K562 (cell line): ENCODE measurements at regions not wholly inside any gene's neighbourhood (a gene's known extent, or its start where the extent isn't known, plus 50 kb on each side); places are given as distances from the start of the nearest gene placed in this dataset.

Experiments used
- ATAC-seq: fragments of 200-7000 bp; cut with Tn5 transposase; 3 replicates; pipeline ENCODE4 v1.9.1; 2020; ENCODE audit warnings: moderate library complexity
- BruUV-seq: library from RNA; stranded (reverse); fragments of 400-500 nt; replicated peaks from 2 replicates; lab custom pipeline; 2021; lab: Mats Ljungman, UMichigan
- CTCF ChIA-PET: fragments of 300-600 bp; formaldehyde crosslinking; extraction: SDS; loops from one replicate; lab custom pipeline; 2021; ENCODE audit warnings: low intra/inter-chr PET ratio; lab: Yijun Ruan, JAX
- POLR2A ChIA-PET: fragments of 300-600, 350-650 bp; sonication (Branson Sonifier 250); formaldehyde crosslinking; extraction: SDS; loops from one replicate; lab custom pipeline; 2021; ENCODE audit warnings: antibody characterized with exemption, inconsistent platforms; lab: Yijun Ruan, JAX
- DNase-seq, 4 experiments: peaks; one replicate each; pipeline versions ENCODE4 v3.0.0 to v3.0.0-alpha.2; 2011 to 2018; ENCODE audit warnings: low spot score in 3 of 4, mixed read lengths in 3 of 4; ENCODE audit errors: extremely low read depth in 1 of 4
- FAIRE-seq: peaks from 2 replicates; lab custom pipeline; 2011; peaks lifted over from hg19 to GRCh38; lab: Jason Lieb, UNC
- H2AFZ ChIP-seq: 2 replicates; pipeline ENCODE4 v1.6.0; 2011; ENCODE audit warnings: low read depth, low read length, control low read depth, inconsistent platforms
- H3K27ac ChIP-seq: fragments of 200-600 bp; 3 replicates; pipeline ENCODE4 v1.8.0; 2011; ENCODE audit warnings: low read depth, mild to moderate bottlenecking, control low read depth, inconsistent platforms, low read length, moderate library complexity, mixed read lengths; ENCODE audit errors: extremely low read depth
- H3K27me3 ChIP-seq, 2 experiments: fragments of 300-600 bp in 1 of 2; 2 replicates in 1 of 2; 3 replicates in 1 of 2; pipeline versions ENCODE4 v1.6.0 to v1.8.0; 2011; ENCODE audit warnings: inconsistent platforms in 2 of 2, low read length in 2 of 2, mild to moderate bottlenecking in 1 of 2, mixed read lengths in 1 of 2, moderate library complexity in 1 of 2; ENCODE audit not compliant: control insufficient read depth in 2 of 2, insufficient read depth in 2 of 2
- H3K36me3 ChIP-seq: fragments of 300-600 bp; 3 replicates; pipeline ENCODE4 v1.8.0; 2011; ENCODE audit warnings: mild to moderate bottlenecking, low read length, inconsistent platforms; ENCODE audit not compliant: control insufficient read depth, insufficient read depth
- H3K4me1 ChIP-seq, 2 experiments: fragments of 200-600 bp in 1 of 2; replicated peaks in 1 of 2; 2 replicates in 1 of 2; 3 replicates in 1 of 2; pipeline versions ENCODE4 v1.5.1 to v1.8.0; 2011; ENCODE audit warnings: inconsistent platforms in 2 of 2, low read length in 2 of 2, mild to moderate bottlenecking in 1 of 2, mixed read lengths in 1 of 2, moderate library complexity in 1 of 2; ENCODE audit not compliant: control insufficient read depth in 2 of 2, insufficient read depth in 2 of 2
- H3K4me2 ChIP-seq: 2 replicates; pipeline ENCODE4 v1.6.1; 2011; ENCODE audit warnings: low read length, control low read depth, inconsistent platforms, mixed read lengths; ENCODE audit not compliant: insufficient read depth
- H3K4me3 ChIP-seq: fragments of 200-600 bp; sonication (generic), shearing (Covaris generic); 2 replicates; pipeline ENCODE4 v1.5.1; 2016; ENCODE audit warnings: control low read depth, inconsistent platforms
- H3K79me2 ChIP-seq: fragments of 200-600 bp; 3 replicates; pipeline ENCODE4 v1.8.0; 2011; ENCODE audit warnings: low read length, inconsistent platforms; ENCODE audit not compliant: control insufficient read depth, insufficient read depth
- H3K9ac ChIP-seq, 2 experiments: 2 replicates each; pipeline versions ENCODE4 v1.6.0 to v1.6.1; 2011; ENCODE audit warnings: low read depth in 2 of 2, low read length in 2 of 2, control low read depth in 1 of 2, inconsistent platforms in 1 of 2, mild to moderate bottlenecking in 1 of 2, mixed read lengths in 1 of 2; ENCODE audit not compliant: insufficient read depth in 1 of 2
- H3K9me1 ChIP-seq: one replicate; pipeline ENCODE4 v1.6.0; 2011; ENCODE audit warnings: inconsistent platforms, mild to moderate bottlenecking, low read length, moderate library complexity; ENCODE audit not compliant: control insufficient read depth, insufficient read depth
- H3K9me3 ChIP-seq: replicated peaks from 2 replicates; pipeline ENCODE4 v1.5.1; 2011; ENCODE audit warnings: low read depth, low read length, inconsistent platforms; ENCODE audit not compliant: control insufficient read depth, insufficient read depth
- H4K20me1 ChIP-seq: replicated peaks from 2 replicates; pipeline ENCODE4 v1.6.1; 2011; ENCODE audit warnings: low read length, inconsistent platforms, mixed read lengths; ENCODE audit not compliant: control insufficient read depth, insufficient read depth
- ATF7 ChIP-seq: fragments of 450-650 bp; IDR thresholded peaks from 2 replicates; pipeline ENCODE4 v1.7.1; 2014; ENCODE audit warnings: mild to moderate bottlenecking, moderate library complexity
- BRD4 ChIP-seq: fragments of 200-600 bp; sonication (generic); IDR thresholded peaks from 2 replicates; pipeline ENCODE4 v1.6.1; 2017; ENCODE audit warnings: inconsistent platforms
- ELF4 ChIP-seq: fragments of 450-650 bp; formaldehyde crosslinking; IDR thresholded peaks from 2 replicates; pipeline ENCODE4 v1.4.0; 2022; ENCODE audit warnings: missing genetic modification characterization
- TCF7L2 ChIP-seq: fragments of 150-350 bp; IDR thresholded peaks from 2 replicates; pipeline ENCODE4 v1.6.1; 2016; ENCODE audit warnings: low read depth, mild to moderate bottlenecking, low read length, moderate library complexity
- ZBTB5 ChIP-seq: fragments of 450-650 bp; IDR thresholded peaks from 2 replicates; pipeline ENCODE4 v1.6.1; 2017; ENCODE audit warnings: antibody characterized with exemption
- ZNF512 ChIP-seq: IDR thresholded peaks from 2 replicates; pipeline ENCODE4 v1.6.1; 2016; ENCODE audit warnings: missing genetic modification characterization, missing compliant biosample characterization
- ZNF518B ChIP-seq: fragments of 250-450 bp; sonication (Bioruptor Pico); IDR thresholded peaks from 2 replicates; pipeline ENCODE4 v1.5.0; 2021; ENCODE audit warnings: mild to moderate bottlenecking, moderate library complexity
- whole genome bisulfite sequencing: fragments of 100-300 bp; shearing (Covaris generic); methylation state at CpG from one replicate; pipeline ENCODE4 v1.1.6; 2016; ENCODE audit warnings: low coverage, mixed read lengths; ENCODE audit not compliant: insufficient coverage; ENCODE audit errors: missing lambda C conversion rate; 5-methylcytosine and 5-hydroxymethylcytosine counted together
- in situ Hi-C: fragments of 300-500 bp; cut with MboI; formaldehyde crosslinking; loops from 4 replicates; pipeline ENCODE4 v1.15.0; 2018; ENCODE audit warnings: inconsistent platforms, mixed read lengths
- intact Hi-C: fragments of 100-400 bp; cut with micrococcal nuclease; formaldehyde crosslinking; loops from 2 replicates; pipeline ENCODE4 v1.14.2; 2022
- TF ChIP-seq, protein P1 (sequence below): sonication (generic); formaldehyde crosslinking; IDR thresholded peaks from 2 replicates; pipeline ENCODE4 v1.8.0; 2023; ENCODE audit warnings: missing genetic modification reagents, mild to moderate bottlenecking, borderline replicate concordance

DNA sequence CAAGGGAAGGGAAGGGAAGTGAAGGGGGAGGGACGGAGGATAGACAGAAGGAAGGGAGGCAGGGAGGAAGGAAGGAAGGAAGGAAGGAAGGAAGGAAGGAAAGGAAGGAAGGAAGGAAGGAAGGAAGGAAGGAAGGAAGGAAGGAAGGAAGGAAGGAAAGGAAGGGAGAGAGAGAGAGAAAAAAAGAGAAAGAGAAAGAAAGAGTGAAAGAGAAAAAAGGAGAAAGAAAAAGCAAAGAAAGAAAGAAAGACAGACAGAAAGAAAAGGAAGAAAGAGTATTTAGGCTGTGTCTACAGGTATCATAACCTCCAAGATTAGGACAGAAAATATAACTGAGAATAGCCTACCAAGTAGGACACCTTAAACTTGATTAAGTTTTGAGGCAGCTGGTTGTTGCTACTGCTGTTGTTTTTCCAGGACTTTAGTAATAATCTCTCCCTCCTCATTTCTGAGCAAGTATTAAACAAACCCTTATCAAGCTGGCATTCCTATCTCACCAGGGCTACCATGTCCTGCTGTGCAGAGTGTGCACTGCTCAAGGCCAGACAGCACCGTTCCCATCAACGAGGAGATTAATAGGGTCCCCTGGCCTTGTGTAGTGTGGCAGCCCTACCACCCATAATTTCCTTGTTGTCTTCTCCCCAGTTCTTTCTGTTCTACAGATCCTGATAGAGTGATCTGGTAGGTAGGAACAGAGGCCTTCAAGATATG, 90.5 kb upstream of the FHL2 start:
- no TSS peak for BruUV-seq
- H3K27ac ChIP-seq = no peak overlapping the region
- TF ChIP-seq ZNF512 = peak; percentile 91
- no peak for TF ChIP-seq ATF7
- TF ChIP-seq ZNF518B (CRISPR knock-in tag) = no peak
- TF ChIP-seq ELF4 (CRISPR knock-in tag) = no peak
- TF ChIP-seq, protein P1, sequence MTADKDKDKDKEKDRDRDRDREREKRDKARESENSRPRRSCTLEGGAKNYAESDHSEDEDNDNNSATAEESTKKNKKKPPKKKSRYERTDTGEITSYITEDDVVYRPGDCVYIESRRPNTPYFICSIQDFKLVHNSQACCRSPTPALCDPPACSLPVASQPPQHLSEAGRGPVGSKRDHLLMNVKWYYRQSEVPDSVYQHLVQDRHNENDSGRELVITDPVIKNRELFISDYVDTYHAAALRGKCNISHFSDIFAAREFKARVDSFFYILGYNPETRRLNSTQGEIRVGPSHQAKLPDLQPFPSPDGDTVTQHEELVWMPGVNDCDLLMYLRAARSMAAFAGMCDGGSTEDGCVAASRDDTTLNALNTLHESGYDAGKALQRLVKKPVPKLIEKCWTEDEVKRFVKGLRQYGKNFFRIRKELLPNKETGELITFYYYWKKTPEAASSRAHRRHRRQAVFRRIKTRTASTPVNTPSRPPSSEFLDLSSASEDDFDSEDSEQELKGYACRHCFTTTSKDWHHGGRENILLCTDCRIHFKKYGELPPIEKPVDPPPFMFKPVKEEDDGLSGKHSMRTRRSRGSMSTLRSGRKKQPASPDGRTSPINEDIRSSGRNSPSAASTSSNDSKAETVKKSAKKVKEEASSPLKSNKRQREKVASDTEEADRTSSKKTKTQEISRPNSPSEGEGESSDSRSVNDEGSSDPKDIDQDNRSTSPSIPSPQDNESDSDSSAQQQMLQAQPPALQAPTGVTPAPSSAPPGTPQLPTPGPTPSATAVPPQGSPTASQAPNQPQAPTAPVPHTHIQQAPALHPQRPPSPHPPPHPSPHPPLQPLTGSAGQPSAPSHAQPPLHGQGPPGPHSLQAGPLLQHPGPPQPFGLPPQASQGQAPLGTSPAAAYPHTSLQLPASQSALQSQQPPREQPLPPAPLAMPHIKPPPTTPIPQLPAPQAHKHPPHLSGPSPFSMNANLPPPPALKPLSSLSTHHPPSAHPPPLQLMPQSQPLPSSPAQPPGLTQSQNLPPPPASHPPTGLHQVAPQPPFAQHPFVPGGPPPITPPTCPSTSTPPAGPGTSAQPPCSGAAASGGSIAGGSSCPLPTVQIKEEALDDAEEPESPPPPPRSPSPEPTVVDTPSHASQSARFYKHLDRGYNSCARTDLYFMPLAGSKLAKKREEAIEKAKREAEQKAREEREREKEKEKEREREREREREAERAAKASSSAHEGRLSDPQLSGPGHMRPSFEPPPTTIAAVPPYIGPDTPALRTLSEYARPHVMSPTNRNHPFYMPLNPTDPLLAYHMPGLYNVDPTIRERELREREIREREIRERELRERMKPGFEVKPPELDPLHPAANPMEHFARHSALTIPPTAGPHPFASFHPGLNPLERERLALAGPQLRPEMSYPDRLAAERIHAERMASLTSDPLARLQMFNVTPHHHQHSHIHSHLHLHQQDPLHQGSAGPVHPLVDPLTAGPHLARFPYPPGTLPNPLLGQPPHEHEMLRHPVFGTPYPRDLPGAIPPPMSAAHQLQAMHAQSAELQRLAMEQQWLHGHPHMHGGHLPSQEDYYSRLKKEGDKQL (CRISPR knock-in tag) = no peak
- 0 out of 2 replicates have a peak, but pooled peaks have one; percentile 25 for TF ChIP-seq ZBTB5
- TF ChIP-seq TCF7L2 = no peak
- no peak for TF ChIP-seq BRD4

More for the DNA sequence above, 90.5 kb upstream of the FHL2 start:
- H3K4me3 ChIP-seq = no peak overlapping the region
- H3K9me3 ChIP-seq = no peaks in the 10 kb centered on the region
- ATAC-seq (peak; percentile 20; the same call in 1 of the 3 replicates), FAIRE-seq (no peak), DNase-seq (no peak)
- peaks cover 9% of the 10 kb centered on the region in 2 experiments; a peak in 4 of 5 replicates for H3K4me1 ChIP-seq
- WGBS = 9% methylated on average over 2 of the region's 3 CpGs
- H4K20me1 ChIP-seq = no peaks in the 10 kb centered on the region
- H3K27me3 ChIP-seq = no peaks in the 10 kb centered on the region
- no peak overlapping the region for H2AFZ ChIP-seq
- in situ Hi-C loops (no loop called here), intact Hi-C loops (no loop called here)
- no peak overlapping the region for H3K9ac ChIP-seq
- no peaks in the 10 kb centered on the region for H3K36me3 ChIP-seq
- no peak overlapping the region for H3K4me2 ChIP-seq
- H3K79me2 ChIP-seq = no peaks in the 10 kb centered on the region
- ChIA-PET CTCF (no interaction called here), POLR2A (interaction anchor here (0.6 to 1.0 kb wide), 3 partner anchors 12 to 34 kb away, joined by 3 to 4 read pairs (median 3); no protein-coding TSS in a partner anchor)
- no peaks in the 10 kb centered on the region for H3K9me1 ChIP-seq
